ENCODE measurements at regions not wholly inside any gene's neighbourhood (a gene's known extent, or its start where the extent isn't known, plus 50 kb on each side); places are given as distances from the start of the nearest gene placed in this dataset.

DNA sequence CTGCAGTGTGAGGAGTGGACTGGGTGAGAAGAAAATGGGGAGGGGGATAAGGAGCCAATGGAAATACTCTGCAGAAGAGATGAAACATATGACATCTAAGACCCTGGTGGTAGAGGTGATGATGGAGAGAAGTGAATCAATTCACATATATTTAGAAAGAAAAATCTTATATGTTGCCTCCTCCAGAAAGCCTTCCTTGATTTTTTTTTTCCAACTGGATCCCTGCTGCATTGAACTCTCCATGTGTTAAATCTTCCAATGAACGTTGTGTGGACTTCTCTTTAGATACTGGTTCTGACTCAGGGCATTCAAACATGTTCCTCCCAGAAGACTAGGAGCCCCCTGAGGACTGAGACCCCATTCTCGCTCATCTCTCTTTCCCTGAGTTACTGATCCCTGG lies 348.3 kb downstream of the TSHZ3 start (continued):
- TF ChIP-seq ATF2 (CRISPR knock-in tag; IDR thresholded peaks at IDR 0.05; ENCODE audit: borderline replicate concordance, low read depth) (no peak), TP53 (CRISPR knock-in tag; IDR thresholded peaks at IDR 0.05) (no peak), JAZF1 (CRISPR knock-in tag; IDR thresholded peaks at IDR 0.05) (no peak), JUN (CRISPR knock-in tag; IDR thresholded peaks at IDR 0.05) (no peak), GABPB1 (CRISPR knock-in tag; IDR thresholded peaks at IDR 0.05) (no peak), ZBTB21 (CRISPR knock-in tag; IDR thresholded peaks at IDR 0.05; ENCODE audit: borderline replicate concordance) (no peak), ETV6 (CRISPR knock-in tag; IDR thresholded peaks at IDR 0.05) (no peak)
- TF ChIP-seq, protein P1, sequence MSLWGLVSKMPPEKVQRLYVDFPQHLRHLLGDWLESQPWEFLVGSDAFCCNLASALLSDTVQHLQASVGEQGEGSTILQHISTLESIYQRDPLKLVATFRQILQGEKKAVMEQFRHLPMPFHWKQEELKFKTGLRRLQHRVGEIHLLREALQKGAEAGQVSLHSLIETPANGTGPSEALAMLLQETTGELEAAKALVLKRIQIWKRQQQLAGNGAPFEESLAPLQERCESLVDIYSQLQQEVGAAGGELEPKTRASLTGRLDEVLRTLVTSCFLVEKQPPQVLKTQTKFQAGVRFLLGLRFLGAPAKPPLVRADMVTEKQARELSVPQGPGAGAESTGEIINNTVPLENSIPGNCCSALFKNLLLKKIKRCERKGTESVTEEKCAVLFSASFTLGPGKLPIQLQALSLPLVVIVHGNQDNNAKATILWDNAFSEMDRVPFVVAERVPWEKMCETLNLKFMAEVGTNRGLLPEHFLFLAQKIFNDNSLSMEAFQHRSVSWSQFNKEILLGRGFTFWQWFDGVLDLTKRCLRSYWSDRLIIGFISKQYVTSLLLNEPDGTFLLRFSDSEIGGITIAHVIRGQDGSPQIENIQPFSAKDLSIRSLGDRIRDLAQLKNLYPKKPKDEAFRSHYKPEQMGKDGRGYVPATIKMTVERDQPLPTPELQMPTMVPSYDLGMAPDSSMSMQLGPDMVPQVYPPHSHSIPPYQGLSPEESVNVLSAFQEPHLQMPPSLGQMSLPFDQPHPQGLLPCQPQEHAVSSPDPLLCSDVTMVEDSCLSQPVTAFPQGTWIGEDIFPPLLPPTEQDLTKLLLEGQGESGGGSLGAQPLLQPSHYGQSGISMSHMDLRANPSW (CRISPR knock-in tag; conservative IDR thresholded peaks at IDR 0.05; ENCODE audit: low read depth), result no peak

GRCh38 chr19:30999726-31000125 lies 349.5 kb downstream of the TSHZ3 start:
- CTCF ChIA-PET, result no interaction called here
- Mint-ChIP-seq H3K27me3 (ENCODE audit: low read depth) (no peaks in the 10 kb centered on the region; the same call in 1 of the 2 replicates), H3K4me1 (peaks cover 5% of the 10 kb centered on the region), H3K9me3 (no peaks in the 10 kb centered on the region), H3K4me3 (no peak overlapping the region), H3K36me3 (no peaks in the 10 kb centered on the region), H3K27ac (no peak overlapping the region)
- TF ChIP-seq CREM (CRISPR knock-in tag; IDR thresholded peaks at IDR 0.05) (no peak), SMAD4 (CRISPR knock-in tag; IDR thresholded peaks at IDR 0.05) (no peak), ATF6 (CRISPR knock-in tag; IDR thresholded peaks at IDR 0.05) (no peak), NR3C1 (CRISPR knock-in tag; conservative IDR thresholded peaks at IDR 0.05; ENCODE audit: low read depth) (no peak), ZNF121 (CRISPR knock-in tag; IDR thresholded peaks at IDR 0.05) (no peak), FOXJ3 (CRISPR knock-in tag; IDR thresholded peaks at IDR 0.05; ENCODE audit: borderline replicate concordance) (no peak), NR1H2 (CRISPR knock-in tag; IDR thresholded peaks at IDR 0.05) (no peak), CREB1 (CRISPR knock-in tag; IDR thresholded peaks at IDR 0.05) (no peak), ZNF263 (CRISPR knock-in tag; IDR thresholded peaks at IDR 0.05; ENCODE audit: low read depth) (no peak), FOXK1 (CRISPR knock-in tag; IDR thresholded peaks at IDR 0.05) (no peak), GTF2I (CRISPR knock-in tag; conservative IDR thresholded peaks at IDR 0.05) (no peak), RORB (CRISPR knock-in tag; IDR thresholded peaks at IDR 0.05) (no peak), ZSCAN18 (CRISPR knock-in tag; IDR thresholded peaks at IDR 0.05) (no peak)
- TF ChIP-seq, protein P2, sequence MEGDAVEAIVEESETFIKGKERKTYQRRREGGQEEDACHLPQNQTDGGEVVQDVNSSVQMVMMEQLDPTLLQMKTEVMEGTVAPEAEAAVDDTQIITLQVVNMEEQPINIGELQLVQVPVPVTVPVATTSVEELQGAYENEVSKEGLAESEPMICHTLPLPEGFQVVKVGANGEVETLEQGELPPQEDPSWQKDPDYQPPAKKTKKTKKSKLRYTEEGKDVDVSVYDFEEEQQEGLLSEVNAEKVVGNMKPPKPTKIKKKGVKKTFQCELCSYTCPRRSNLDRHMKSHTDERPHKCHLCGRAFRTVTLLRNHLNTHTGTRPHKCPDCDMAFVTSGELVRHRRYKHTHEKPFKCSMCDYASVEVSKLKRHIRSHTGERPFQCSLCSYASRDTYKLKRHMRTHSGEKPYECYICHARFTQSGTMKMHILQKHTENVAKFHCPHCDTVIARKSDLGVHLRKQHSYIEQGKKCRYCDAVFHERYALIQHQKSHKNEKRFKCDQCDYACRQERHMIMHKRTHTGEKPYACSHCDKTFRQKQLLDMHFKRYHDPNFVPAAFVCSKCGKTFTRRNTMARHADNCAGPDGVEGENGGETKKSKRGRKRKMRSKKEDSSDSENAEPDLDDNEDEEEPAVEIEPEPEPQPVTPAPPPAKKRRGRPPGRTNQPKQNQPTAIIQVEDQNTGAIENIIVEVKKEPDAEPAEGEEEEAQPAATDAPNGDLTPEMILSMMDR (IDR thresholded peaks at IDR 0.05), result no peak
- TF ChIP-seq, protein P3, sequence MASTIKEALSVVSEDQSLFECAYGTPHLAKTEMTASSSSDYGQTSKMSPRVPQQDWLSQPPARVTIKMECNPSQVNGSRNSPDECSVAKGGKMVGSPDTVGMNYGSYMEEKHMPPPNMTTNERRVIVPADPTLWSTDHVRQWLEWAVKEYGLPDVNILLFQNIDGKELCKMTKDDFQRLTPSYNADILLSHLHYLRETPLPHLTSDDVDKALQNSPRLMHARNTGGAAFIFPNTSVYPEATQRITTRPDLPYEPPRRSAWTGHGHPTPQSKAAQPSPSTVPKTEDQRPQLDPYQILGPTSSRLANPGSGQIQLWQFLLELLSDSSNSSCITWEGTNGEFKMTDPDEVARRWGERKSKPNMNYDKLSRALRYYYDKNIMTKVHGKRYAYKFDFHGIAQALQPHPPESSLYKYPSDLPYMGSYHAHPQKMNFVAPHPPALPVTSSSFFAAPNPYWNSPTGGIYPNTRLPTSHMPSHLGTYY (CRISPR knock-in tag; IDR thresholded peaks at IDR 0.05), result no peak
- TF ChIP-seq, protein P4, sequence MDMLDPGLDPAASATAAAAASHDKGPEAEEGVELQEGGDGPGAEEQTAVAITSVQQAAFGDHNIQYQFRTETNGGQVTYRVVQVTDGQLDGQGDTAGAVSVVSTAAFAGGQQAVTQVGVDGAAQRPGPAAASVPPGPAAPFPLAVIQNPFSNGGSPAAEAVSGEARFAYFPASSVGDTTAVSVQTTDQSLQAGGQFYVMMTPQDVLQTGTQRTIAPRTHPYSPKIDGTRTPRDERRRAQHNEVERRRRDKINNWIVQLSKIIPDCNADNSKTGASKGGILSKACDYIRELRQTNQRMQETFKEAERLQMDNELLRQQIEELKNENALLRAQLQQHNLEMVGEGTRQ (CRISPR knock-in tag; IDR thresholded peaks at IDR 0.05), result no peak
- DNase-seq (ENCODE audit: low spot score) (no peak), ATAC-seq (no peak)
- POLR2A ChIA-PET, result no interaction called here
